ENCODE measurements at regions not wholly inside any gene's neighbourhood (a gene's known extent, or its start where the extent isn't known, plus 50 kb on each side); places are given as distances from the start of the nearest gene placed in this dataset.

DNA sequence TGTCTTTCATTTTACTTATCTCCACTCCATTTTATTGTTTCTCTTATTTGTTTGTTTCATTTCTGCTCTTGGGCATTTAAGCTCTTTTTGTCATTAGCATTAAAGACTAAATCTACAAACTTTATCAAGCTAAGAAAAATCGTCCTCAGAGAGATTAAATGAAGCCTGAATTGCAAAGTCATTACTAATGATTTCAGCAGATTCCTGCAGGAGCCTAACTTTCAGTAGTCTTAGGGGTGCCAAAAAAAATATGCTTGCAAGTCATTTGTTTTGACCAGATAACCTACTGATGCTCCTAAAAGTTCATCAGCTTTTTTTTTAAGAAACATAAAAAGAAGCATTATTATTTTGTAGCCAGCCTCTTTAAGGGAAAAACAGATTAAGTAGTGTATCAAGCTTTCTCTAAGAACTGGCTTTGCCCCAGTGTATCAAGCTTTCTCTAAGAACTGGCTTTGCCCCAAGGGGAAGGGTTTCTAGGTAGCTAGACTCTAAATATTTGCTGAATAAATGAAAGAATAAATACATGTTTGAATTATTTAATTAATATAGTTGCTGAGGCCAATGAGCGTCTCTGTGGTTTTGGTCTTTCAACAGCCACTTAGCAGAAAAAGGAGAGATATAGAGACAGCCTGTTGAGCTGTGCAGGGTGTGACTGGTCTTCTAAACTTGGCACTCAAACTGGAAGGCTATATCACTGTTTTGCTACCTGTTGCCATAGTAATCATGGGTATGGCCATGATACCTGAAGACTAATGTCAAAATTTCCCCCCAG lies 174.2 kb downstream of the BTC start:
- TF ChIP-seq, protein P1, sequence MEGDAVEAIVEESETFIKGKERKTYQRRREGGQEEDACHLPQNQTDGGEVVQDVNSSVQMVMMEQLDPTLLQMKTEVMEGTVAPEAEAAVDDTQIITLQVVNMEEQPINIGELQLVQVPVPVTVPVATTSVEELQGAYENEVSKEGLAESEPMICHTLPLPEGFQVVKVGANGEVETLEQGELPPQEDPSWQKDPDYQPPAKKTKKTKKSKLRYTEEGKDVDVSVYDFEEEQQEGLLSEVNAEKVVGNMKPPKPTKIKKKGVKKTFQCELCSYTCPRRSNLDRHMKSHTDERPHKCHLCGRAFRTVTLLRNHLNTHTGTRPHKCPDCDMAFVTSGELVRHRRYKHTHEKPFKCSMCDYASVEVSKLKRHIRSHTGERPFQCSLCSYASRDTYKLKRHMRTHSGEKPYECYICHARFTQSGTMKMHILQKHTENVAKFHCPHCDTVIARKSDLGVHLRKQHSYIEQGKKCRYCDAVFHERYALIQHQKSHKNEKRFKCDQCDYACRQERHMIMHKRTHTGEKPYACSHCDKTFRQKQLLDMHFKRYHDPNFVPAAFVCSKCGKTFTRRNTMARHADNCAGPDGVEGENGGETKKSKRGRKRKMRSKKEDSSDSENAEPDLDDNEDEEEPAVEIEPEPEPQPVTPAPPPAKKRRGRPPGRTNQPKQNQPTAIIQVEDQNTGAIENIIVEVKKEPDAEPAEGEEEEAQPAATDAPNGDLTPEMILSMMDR (IDR thresholded peaks at IDR 0.05 in 8 of 11, conservative IDR thresholded peaks at IDR 0.05 in 3 of 11), result no peak
- no peak for TF ChIP-seq POLR2A (IDR thresholded peaks at IDR 0.05)
- no peak for TF ChIP-seq POLR2AphosphoS5 (IDR thresholded peaks at IDR 0.05)
